ENCODE measurements at regions not wholly inside any gene's neighbourhood (a gene's known extent, or its start where the extent isn't known, plus 50 kb on each side); places are given as distances from the start of the nearest gene placed in this dataset.
A peak's percentile ranks its signal among the peaks of the same experiment; 100 is the strongest.
"Not testable (repeated sequence)": the region's sequence is repeated elsewhere in the genome, so short reads cannot be mapped to it uniquely, and the experiment has no call there.

GRCh38 chr2:131671841-131672470 lies 144.3 kb downstream of the CCDC74A start:
- not testable (repeated sequence) for H3K9me3 Mint-ChIP-seq; H3K4me3 Mint-ChIP-seq; ATAC-seq (ENCODE audit: low read depth); H3K27ac Mint-ChIP-seq; H3K4me1 Mint-ChIP-seq; DNase-seq; H3K36me3 Mint-ChIP-seq
- peaks cover 35% of the 10 kb centered on the region for H3K27me3 Mint-ChIP-seq
- POLR2A ChIA-PET: interaction anchor here (1.3 kb wide), 1 partner anchor 10 kb away, joined by 7 read pairs; no protein-coding TSS in a partner anchor

GRCh38 chr2:131672471-131673399 lies 145.0 kb downstream of the CCDC74A start:
- Mint-ChIP-seq H3K4me3 (peak overlapping the region; percentile 49), H3K27me3 (peaks cover 37% of the 10 kb centered on the region)
- not testable (repeated sequence) for H3K9me3 Mint-ChIP-seq, H3K27ac Mint-ChIP-seq, H3K4me1 Mint-ChIP-seq, H3K36me3 Mint-ChIP-seq
- peak; percentile 85 for ATAC-seq (ENCODE audit: low read depth)
- POLR2A ChIA-PET: interaction anchor here (0.9 to 1.3 kb wide), 2 partner anchors 10 to 180 kb away, joined by 3 to 7 read pairs; partner anchors contain the start of gene MZT2A
- peak; percentile 74 for DNase-seq

- Mint-ChIP-seq H3K27me3 (peaks cover 37% of the 10 kb centered on the region), H3K27ac (no peak overlapping the region), H3K4me3 (peak overlapping the region; percentile 49), H3K4me1 (peaks cover 3% of the 10 kb centered on the region), H3K9me3 (no peaks in the 10 kb centered on the region), H3K36me3 (no peaks in the 10 kb centered on the region)
- POLR2A ChIA-PET: interaction anchor here (0.9 to 1.3 kb wide), 3 partner anchors 9 to 181 kb away, joined by 3 to 7 read pairs (median 4); partner anchors contain the start of gene MZT2A
- peak; percentile 75 for DNase-seq
- peak; percentile 80 for ATAC-seq (ENCODE audit: low read depth)
Observed at GRCh38 chr2:131673400-131674173, 145.9 kb downstream of the CCDC74A start.

- ATAC-seq (ENCODE audit: low read depth): no peak
- no peaks in the 10 kb centered on the region for H3K36me3 Mint-ChIP-seq
- peaks cover 37% of the 10 kb centered on the region for H3K27me3 Mint-ChIP-seq
- peaks cover 3% of the 10 kb centered on the region for H3K4me1 Mint-ChIP-seq
- POLR2A ChIA-PET: interaction anchor here (1.0 kb wide), 1 partner anchor 8 kb away, joined by 4 read pairs; no protein-coding TSS in a partner anchor
- H3K4me3 Mint-ChIP-seq: no peak overlapping the region
- H3K9me3 Mint-ChIP-seq: no peaks in the 10 kb centered on the region
- H3K27ac Mint-ChIP-seq: no peak overlapping the region
- no peak for DNase-seq
Observed at GRCh38 chr2:131674174-131674507, 146.5 kb downstream of the CCDC74A start.

- not testable (repeated sequence) for H3K36me3 Mint-ChIP-seq; H3K9me3 Mint-ChIP-seq; DNase-seq; ATAC-seq (ENCODE audit: low read depth); H3K27me3 Mint-ChIP-seq
- H3K4me1 Mint-ChIP-seq: peaks cover 30% of the 10 kb centered on the region
- H3K27ac Mint-ChIP-seq: peak overlapping the region; percentile 18
- H3K4me3 Mint-ChIP-seq: peak overlapping the region; percentile 88
- POLR2A ChIA-PET: interaction anchor here (1.0 to 1.4 kb wide), 4 partner anchors 8 to 189 kb away, joined by 3 to 7 read pairs (median 5); partner anchors contain the start of gene MZT2A
Observed at GRCh38 chr2:131681611-131682121, 154.0 kb downstream of the CCDC74A start.

- peak overlapping the region; percentile 80 for H3K27ac Mint-ChIP-seq
- DNase-seq (peak; percentile 75), ATAC-seq (ENCODE audit: low read depth) (peak; percentile 100)
- POLR2A ChIA-PET: interaction anchor here (1.0 to 1.4 kb wide), 4 partner anchors 8 to 190 kb away, joined by 3 to 7 read pairs (median 5); partner anchors contain the start of gene MZT2A
- peaks cover 30% of the 10 kb centered on the region for H3K4me1 Mint-ChIP-seq
- H3K27me3 Mint-ChIP-seq: peaks cover 3% of the 10 kb centered on the region
- H3K9me3 Mint-ChIP-seq: no peaks in the 10 kb centered on the region
- H3K36me3 Mint-ChIP-seq: peaks cover 12% of the 10 kb centered on the region
- H3K4me3 Mint-ChIP-seq: peak overlapping the region; percentile 88
Observed at GRCh38 chr2:131682122-131682944, 154.6 kb downstream of the CCDC74A start.

- not testable (repeated sequence) for H3K9me3 Mint-ChIP-seq
- POLR2A ChIA-PET: interaction anchor here (1.2 kb wide), 1 partner anchor 10 kb away, joined by 7 read pairs; no protein-coding TSS in a partner anchor
- H3K36me3 Mint-ChIP-seq: peaks cover 14% of the 10 kb centered on the region
Observed at GRCh38 chr2:131682945-131683330, 155.2 kb downstream of the CCDC74A start.

GRCh38 chr2:131684631-131685316 lies 157.1 kb downstream of the CCDC74A start:
- Mint-ChIP-seq H3K4me3 (peak overlapping the region; percentile 5), H3K36me3 (peaks cover 19% of the 10 kb centered on the region)
- H3K27me3 Mint-ChIP-seq: not testable (repeated sequence)

More at GRCh38 chr2:131682945-131683330, 155.2 kb downstream of the CCDC74A start:
- Mint-ChIP-seq H3K4me3 (peak overlapping the region; percentile 88), H3K4me1 (peaks cover 30% of the 10 kb centered on the region), H3K27ac (peak overlapping the region; percentile 80)
- not testable (repeated sequence) for ATAC-seq (ENCODE audit: low read depth); DNase-seq; H3K27me3 Mint-ChIP-seq

GRCh38 chr2:131686164-131686893 lies 158.6 kb downstream of the CCDC74A start:
- ATAC-seq (ENCODE audit: low read depth); POLR2A ChIA-PET; H3K4me3 Mint-ChIP-seq; DNase-seq; H3K27me3 Mint-ChIP-seq; H3K27ac Mint-ChIP-seq: not testable (repeated sequence)
- H3K9me3 Mint-ChIP-seq: peaks cover 15% of the 10 kb centered on the region
- peaks cover 34% of the 10 kb centered on the region for H3K36me3 Mint-ChIP-seq
- peaks cover 22% of the 10 kb centered on the region for H3K4me1 Mint-ChIP-seq

More at GRCh38 chr2:131684631-131685316, 157.1 kb downstream of the CCDC74A start:
- peaks cover 30% of the 10 kb centered on the region for H3K4me1 Mint-ChIP-seq
- ATAC-seq (ENCODE audit: low read depth); POLR2A ChIA-PET; DNase-seq; H3K9me3 Mint-ChIP-seq; H3K27ac Mint-ChIP-seq: not testable (repeated sequence)

GRCh38 chr2:131686894-131687238 lies 159.2 kb downstream of the CCDC74A start:
- H3K4me3 Mint-ChIP-seq; H3K27ac Mint-ChIP-seq; POLR2A ChIA-PET; DNase-seq; ATAC-seq (ENCODE audit: low read depth); H3K27me3 Mint-ChIP-seq: not testable (repeated sequence)
- Mint-ChIP-seq H3K4me1 (peaks cover 19% of the 10 kb centered on the region), H3K36me3 (peaks cover 39% of the 10 kb centered on the region), H3K9me3 (peaks cover 19% of the 10 kb centered on the region)

GRCh38 chr2:131689066-131689465 lies 161.4 kb downstream of the CCDC74A start:
- H3K4me1 Mint-ChIP-seq: peaks cover 12% of the 10 kb centered on the region
- DNase-seq; H3K27me3 Mint-ChIP-seq; POLR2A ChIA-PET; H3K27ac Mint-ChIP-seq; ATAC-seq (ENCODE audit: low read depth); H3K4me3 Mint-ChIP-seq: not testable (repeated sequence)
- H3K9me3 Mint-ChIP-seq: peaks cover 21% of the 10 kb centered on the region
- H3K36me3 Mint-ChIP-seq: peaks cover 42% of the 10 kb centered on the region

All from activated naive CD8-positive, alpha-beta T cell treated with anti-CD3 and anti-CD28 coated beads, Interleukin-2, amount 10 ng/mL, durations not matched to agents 7 days and 5 days (primary cell).